GM12865 (cell line): ENCODE measurements at regions not wholly inside any gene's neighbourhood (a gene's known extent, or its start where the extent isn't known, plus 50 kb on each side); places are given as distances from the start of the nearest gene placed in this dataset.
A peak's percentile ranks its signal among the peaks of the same experiment; 100 is the strongest.

ENCODE experiments used
- DNase-seq: peaks from one replicate; pipeline ENCODE4 v3.0.0; 2010; ENCODE audit warnings: low read depth
- H3K4me3 ChIP-seq: 2 replicates; pipeline ENCODE4 v1.5.1; 2011; ENCODE audit warnings: mild to moderate bottlenecking, low read depth, low read length, control low read depth
- TF ChIP-seq, protein P1 (sequence below): IDR thresholded peaks from 2 replicates; pipeline ENCODE4 v1.5.1; 2011; ENCODE audit warnings: low read length, control low read depth, low read depth, inconsistent platforms; ENCODE audit not compliant: insufficient read depth; ENCODE audit errors: missing control alignments

- no peak overlapping the region for H3K4me3 ChIP-seq
- peak; percentile 32 for DNase-seq
- TF ChIP-seq, protein P1, sequence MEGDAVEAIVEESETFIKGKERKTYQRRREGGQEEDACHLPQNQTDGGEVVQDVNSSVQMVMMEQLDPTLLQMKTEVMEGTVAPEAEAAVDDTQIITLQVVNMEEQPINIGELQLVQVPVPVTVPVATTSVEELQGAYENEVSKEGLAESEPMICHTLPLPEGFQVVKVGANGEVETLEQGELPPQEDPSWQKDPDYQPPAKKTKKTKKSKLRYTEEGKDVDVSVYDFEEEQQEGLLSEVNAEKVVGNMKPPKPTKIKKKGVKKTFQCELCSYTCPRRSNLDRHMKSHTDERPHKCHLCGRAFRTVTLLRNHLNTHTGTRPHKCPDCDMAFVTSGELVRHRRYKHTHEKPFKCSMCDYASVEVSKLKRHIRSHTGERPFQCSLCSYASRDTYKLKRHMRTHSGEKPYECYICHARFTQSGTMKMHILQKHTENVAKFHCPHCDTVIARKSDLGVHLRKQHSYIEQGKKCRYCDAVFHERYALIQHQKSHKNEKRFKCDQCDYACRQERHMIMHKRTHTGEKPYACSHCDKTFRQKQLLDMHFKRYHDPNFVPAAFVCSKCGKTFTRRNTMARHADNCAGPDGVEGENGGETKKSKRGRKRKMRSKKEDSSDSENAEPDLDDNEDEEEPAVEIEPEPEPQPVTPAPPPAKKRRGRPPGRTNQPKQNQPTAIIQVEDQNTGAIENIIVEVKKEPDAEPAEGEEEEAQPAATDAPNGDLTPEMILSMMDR, result peak; percentile 50
Observed at GRCh38 chr6:78810146-78810545, 57.2 kb upstream of the IRAK1BP1 start.

- TF ChIP-seq, protein P1, result no peak
- H3K4me3 ChIP-seq, result no peak overlapping the region
- DNase-seq, result no peak
Observed at GRCh38 chr6:78810698-78811097, 56.7 kb upstream of the IRAK1BP1 start.
